DMS 273 treated with DMSO at 0.1 percent for 48 hours (cell line): ENCODE measurements at regions not wholly inside any gene's neighbourhood (a gene's known extent, or its start where the extent isn't known, plus 50 kb on each side); places are given as distances from the start of the nearest gene placed in this dataset.
"Not testable (repeated sequence)": the region's sequence is repeated elsewhere in the genome, so short reads cannot be mapped to it uniquely, and the experiment has no call there.

Experiments used
- DNase-seq: peaks from one replicate; lab custom pipeline; 2025; lab: John Stamatoyannopoulos, UW

- no peak for DNase-seq
These were observed 402.7 kb downstream of the LTN1 start for GRCh38 chr21:28590026-28590425.

GRCh38 chr21:28588997-28589396 lies 403.7 kb downstream of the LTN1 start:
- DNase-seq = no peak

GRCh38 chr21:28587748-28588147 lies 404.9 kb downstream of the LTN1 start:
- DNase-seq = no peak

- DNase-seq = no peak
These were observed 410.7 kb downstream of the LTN1 start for GRCh38 chr21:28581976-28582375.

- DNase-seq = not testable (repeated sequence)
These were observed 411.4 kb downstream of the LTN1 start for GRCh38 chr21:28581311-28581731.

GRCh38 chr21:28580585-28580984 lies 412.1 kb downstream of the LTN1 start:
- no peak for DNase-seq

GRCh38 chr21:28579986-28580550 lies 412.6 kb downstream of the LTN1 start:
- no peak for DNase-seq

- DNase-seq = no peak
These were observed 424.0 kb downstream of the LTN1 start for GRCh38 chr21:28568692-28569091.

- DNase-seq = not testable (repeated sequence)
These were observed 428.7 kb downstream of the LTN1 start for GRCh38 chr21:28563933-28564332.

GRCh38 chr21:28561772-28562171 lies 430.9 kb downstream of the LTN1 start:
- DNase-seq = no peak

- DNase-seq = no peak
These were observed 437.8 kb downstream of the LTN1 start for GRCh38 chr21:28554660-28555475.

- DNase-seq = no peak
These were observed 442.4 kb downstream of the LTN1 start for GRCh38 chr21:28550057-28550825.

GRCh38 chr21:28548291-28548690 lies 444.4 kb downstream of the LTN1 start:
- DNase-seq = no peak

GRCh38 chr21:28547766-28548165 lies 444.9 kb downstream of the LTN1 start:
- DNase-seq = no peak

- no peak for DNase-seq
These were observed 448.7 kb downstream of the LTN1 start for GRCh38 chr21:28543975-28544374.

GRCh38 chr21:28541371-28542112 lies 451.1 kb downstream of the LTN1 start:
- no peak for DNase-seq

- DNase-seq = no peak
These were observed 452.2 kb downstream of the LTN1 start for GRCh38 chr21:28540514-28540913.

- DNase-seq = no peak
These were observed 453.1 kb downstream of the LTN1 start for GRCh38 chr21:28539623-28539988.

GRCh38 chr21:28538987-28539622 lies 453.6 kb downstream of the LTN1 start:
- no peak for DNase-seq

- DNase-seq = no peak
These were observed 455.2 kb downstream of the LTN1 start for GRCh38 chr21:28537371-28538079.

- DNase-seq = no peak
These were observed 460.2 kb downstream of the LTN1 start for GRCh38 chr21:28532446-28532845.
